ENCODE measurements at regions not wholly inside any gene's neighbourhood (a gene's known extent, or its start where the extent isn't known, plus 50 kb on each side); places are given as distances from the start of the nearest gene placed in this dataset.

DNA sequence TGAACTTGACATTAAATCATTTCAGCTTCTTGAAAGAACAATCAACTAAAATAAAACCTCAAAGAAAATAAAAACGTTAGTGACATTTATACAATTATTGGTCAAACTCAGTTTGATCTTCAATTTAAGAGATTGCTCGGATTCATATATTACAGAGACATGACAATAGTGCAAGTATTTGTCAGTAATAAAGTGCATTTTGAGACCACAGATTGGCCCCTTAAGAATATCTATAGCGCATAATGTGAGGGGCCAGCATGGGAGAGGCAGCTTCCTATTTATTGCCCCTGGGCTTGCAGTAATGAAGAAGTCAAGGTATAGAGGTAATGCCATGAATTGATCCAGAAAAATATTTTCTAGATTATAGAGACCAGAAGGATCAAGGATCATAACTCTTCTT is 552.3 kb downstream of the VRK1 start:
- no peak overlapping the region for H3K27ac ChIP-seq
- H3K4me3 ChIP-seq = no peak overlapping the region
- no peaks in the 10 kb centered on the region for H3K27me3 ChIP-seq (replicated peaks; ENCODE audit: insufficient read depth)
- H3K9me3 ChIP-seq = no peaks in the 10 kb centered on the region
- DNase-seq (ENCODE audit: low spot score) (no peak), ATAC-seq (ENCODE audit: insufficient number of reproducible peaks, low FRiP score, low read depth) (no peak)
- TF ChIP-seq, protein P1, sequence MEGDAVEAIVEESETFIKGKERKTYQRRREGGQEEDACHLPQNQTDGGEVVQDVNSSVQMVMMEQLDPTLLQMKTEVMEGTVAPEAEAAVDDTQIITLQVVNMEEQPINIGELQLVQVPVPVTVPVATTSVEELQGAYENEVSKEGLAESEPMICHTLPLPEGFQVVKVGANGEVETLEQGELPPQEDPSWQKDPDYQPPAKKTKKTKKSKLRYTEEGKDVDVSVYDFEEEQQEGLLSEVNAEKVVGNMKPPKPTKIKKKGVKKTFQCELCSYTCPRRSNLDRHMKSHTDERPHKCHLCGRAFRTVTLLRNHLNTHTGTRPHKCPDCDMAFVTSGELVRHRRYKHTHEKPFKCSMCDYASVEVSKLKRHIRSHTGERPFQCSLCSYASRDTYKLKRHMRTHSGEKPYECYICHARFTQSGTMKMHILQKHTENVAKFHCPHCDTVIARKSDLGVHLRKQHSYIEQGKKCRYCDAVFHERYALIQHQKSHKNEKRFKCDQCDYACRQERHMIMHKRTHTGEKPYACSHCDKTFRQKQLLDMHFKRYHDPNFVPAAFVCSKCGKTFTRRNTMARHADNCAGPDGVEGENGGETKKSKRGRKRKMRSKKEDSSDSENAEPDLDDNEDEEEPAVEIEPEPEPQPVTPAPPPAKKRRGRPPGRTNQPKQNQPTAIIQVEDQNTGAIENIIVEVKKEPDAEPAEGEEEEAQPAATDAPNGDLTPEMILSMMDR (IDR thresholded peaks at IDR 0.05) = no peak
- H3K36me3 ChIP-seq = no peaks in the 10 kb centered on the region
- no peaks in the 10 kb centered on the region for H3K4me1 ChIP-seq (ENCODE audit: control insufficient read depth in 1 of 2, low read depth in 2 of 2)

DNA sequence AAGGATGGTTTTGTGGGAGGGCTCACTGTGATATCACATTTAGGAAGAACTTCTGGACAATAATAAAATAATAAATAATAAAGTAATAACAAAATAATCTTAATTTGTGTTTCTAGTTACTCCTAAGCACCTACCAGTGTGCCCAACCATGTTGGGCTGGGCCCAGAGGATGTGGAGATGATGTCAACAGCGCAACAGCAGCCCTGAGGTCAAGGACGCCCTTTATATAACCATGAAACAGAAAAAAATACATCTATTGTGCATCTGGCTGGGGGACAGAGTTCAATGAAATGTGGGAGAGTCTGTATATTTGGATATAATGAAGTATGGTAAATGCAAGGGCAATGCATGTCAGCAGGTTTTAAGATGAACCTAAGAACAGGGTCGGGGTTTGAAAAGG is 552.8 kb downstream of the VRK1 start:
- Histone ChIP-seq H3K27ac (no peak overlapping the region), H3K36me3 (no peaks in the 10 kb centered on the region), H3K4me1 (ENCODE audit: control insufficient read depth in 1 of 2, low read depth in 2 of 2) (no peaks in the 10 kb centered on the region), H3K27me3 (replicated peaks; ENCODE audit: insufficient read depth) (no peaks in the 10 kb centered on the region), H3K9me3 (no peaks in the 10 kb centered on the region), H3K4me3 (no peak overlapping the region)
- ATAC-seq (ENCODE audit: insufficient number of reproducible peaks, low FRiP score, low read depth) (no peak), DNase-seq (ENCODE audit: low spot score) (no peak)
- TF ChIP-seq, protein P1 (IDR thresholded peaks at IDR 0.05) = no peak

DNA sequence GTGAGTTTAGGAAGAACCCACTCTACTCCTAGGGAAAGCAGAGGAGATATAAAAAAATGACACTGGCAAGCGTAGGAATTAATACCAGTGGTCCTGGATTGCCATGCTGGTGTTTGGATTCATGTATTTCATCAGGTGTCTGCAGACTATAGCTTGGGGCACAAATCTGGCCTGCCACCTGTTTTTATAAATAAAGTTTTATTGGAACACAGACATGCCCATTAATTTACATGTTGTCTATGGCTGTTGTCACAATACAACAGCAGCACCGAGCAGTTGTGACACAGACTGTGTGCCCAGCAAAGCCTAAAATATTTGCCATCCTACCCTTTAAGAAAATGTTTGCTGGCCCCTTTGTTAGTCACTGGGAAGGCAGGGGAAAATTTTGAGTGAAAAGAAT is 553.2 kb downstream of the VRK1 start:
- no peaks in the 10 kb centered on the region for H3K4me1 ChIP-seq (ENCODE audit: control insufficient read depth in 1 of 2, low read depth in 2 of 2)
- no peaks in the 10 kb centered on the region for H3K36me3 ChIP-seq
- no peak overlapping the region for H3K4me3 ChIP-seq
- TF ChIP-seq, protein P1 (IDR thresholded peaks at IDR 0.05) = no peak
- no peaks in the 10 kb centered on the region for H3K27me3 ChIP-seq (replicated peaks; ENCODE audit: insufficient read depth)
- ATAC-seq (ENCODE audit: insufficient number of reproducible peaks, low FRiP score, low read depth) = no peak
- no peak for DNase-seq (ENCODE audit: low spot score)
- H3K27ac ChIP-seq = no peak overlapping the region
- no peaks in the 10 kb centered on the region for H3K9me3 ChIP-seq

DNA sequence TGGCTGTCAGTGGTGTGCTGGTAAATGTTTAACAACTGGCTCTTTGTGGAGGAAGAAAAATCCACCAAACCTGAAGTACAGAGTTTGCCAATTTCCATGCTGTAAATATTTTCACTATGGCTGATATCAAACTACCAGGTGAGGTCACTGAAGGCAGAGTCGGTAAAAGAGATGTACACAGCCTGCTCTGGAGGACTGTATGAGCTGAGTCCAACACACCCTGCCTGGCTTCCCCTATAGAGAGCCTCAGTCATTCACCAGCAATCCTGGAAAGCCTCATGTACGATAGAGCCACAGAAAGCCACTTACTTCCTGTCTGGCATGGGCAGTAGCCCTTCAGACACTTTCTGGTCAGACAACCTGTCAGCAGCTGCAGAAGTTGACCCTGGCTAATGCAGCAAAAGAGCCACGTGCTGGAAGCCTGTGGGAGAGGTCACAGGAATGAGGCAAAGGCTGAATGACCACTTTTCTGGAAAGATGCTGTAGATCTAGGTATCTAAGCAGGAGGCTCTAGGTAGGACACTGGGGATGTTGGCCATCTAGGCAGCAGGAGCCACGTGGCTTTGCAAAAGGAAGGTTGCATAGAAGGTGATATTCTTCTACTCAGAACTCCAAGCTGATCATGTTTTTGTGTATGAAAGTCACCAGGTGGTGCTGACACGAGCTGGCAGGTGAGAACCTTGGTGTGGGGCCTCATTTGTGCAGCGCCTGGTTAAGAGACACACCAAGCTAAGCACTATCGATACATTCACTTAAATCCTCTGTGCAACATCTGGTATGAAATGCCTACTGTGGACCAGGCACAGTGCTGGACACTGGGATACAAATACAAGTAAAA is 553.9 kb downstream of the VRK1 start:
- Histone ChIP-seq H3K4me1 (ENCODE audit: control insufficient read depth in 1 of 2, low read depth in 2 of 2) (no peaks in the 10 kb centered on the region), H3K4me3 (no peak overlapping the region), H3K27ac (no peak overlapping the region), H3K27me3 (replicated peaks; ENCODE audit: insufficient read depth) (no peaks in the 10 kb centered on the region), H3K9me3 (no peaks in the 10 kb centered on the region), H3K36me3 (no peaks in the 10 kb centered on the region)
- no peak for ATAC-seq (ENCODE audit: insufficient number of reproducible peaks, low FRiP score, low read depth)
- TF ChIP-seq, protein P1 (IDR thresholded peaks at IDR 0.05) = no peak
- no peak for DNase-seq (ENCODE audit: low spot score)

DNA sequence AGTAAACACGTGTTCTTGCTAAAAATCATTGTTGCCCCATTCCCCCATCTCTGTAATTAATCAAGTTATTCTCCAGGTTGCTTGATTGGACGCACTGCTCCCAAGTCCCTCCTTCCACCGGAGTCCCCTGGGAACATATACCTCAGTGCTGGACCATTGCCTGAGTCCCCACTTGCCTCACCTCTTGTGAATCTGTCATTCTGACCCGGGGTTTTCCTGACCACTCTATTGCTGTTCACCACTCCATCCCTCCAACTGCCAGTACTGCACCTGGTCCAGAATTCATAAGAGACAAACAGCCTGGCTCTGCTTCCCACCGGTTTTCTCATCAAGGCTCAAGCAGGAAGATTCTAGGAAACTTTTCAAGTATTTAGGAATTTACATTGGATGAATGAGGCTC is 555.9 kb downstream of the VRK1 start:
- Histone ChIP-seq H3K36me3 (no peaks in the 10 kb centered on the region), H3K27me3 (replicated peaks; ENCODE audit: insufficient read depth) (no peaks in the 10 kb centered on the region), H3K9me3 (no peaks in the 10 kb centered on the region), H3K4me3 (no peak overlapping the region), H3K27ac (no peak overlapping the region), H3K4me1 (ENCODE audit: control insufficient read depth in 1 of 2, low read depth in 2 of 2) (no peaks in the 10 kb centered on the region)
- ATAC-seq (ENCODE audit: insufficient number of reproducible peaks, low FRiP score, low read depth) (no peak), DNase-seq (ENCODE audit: low spot score) (no peak)
- TF ChIP-seq, protein P1 (IDR thresholded peaks at IDR 0.05) = no peak
